AG10803 (cell line): ENCODE measurements at regions not wholly inside any gene's neighbourhood (a gene's known extent, or its start where the extent isn't known, plus 50 kb on each side); places are given as distances from the start of the nearest gene placed in this dataset.

Source experiments
- DNase-seq: peaks from one replicate; pipeline ENCODE4 v3.0.0; 2010; ENCODE audit warnings: low read depth
- H3K4me3 ChIP-seq: 2 replicates; pipeline ENCODE4 v1.5.1; 2011; ENCODE audit warnings: mild to moderate bottlenecking, low read length, control low read depth
- TF ChIP-seq, protein P1 (sequence below): conservative IDR thresholded peaks from 2 replicates; pipeline ENCODE4 v1.5.1; 2011; ENCODE audit warnings: mild to moderate bottlenecking, low read length, control low read depth, inconsistent platforms

DNA sequence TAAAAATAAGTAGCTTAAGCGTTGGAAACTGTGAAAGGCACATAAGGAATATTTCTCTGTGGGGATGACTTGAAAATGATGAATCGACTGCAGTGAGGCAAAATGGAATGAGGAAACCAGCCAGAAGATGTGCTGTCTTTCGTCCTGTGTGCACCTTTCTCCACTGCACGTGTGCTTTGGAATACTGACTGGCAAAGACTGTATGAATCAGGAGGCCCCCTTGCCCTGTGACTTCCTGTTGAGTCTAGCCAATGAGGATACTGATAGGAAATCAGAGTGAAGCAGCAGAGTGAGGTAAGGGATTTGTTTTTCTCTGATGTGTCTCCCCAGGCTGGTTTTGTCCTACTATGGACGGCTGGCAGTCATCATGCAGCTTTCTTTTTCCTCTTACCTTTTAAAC, 118.2 kb upstream of the ADGRL4 start:
- TF ChIP-seq, protein P1, sequence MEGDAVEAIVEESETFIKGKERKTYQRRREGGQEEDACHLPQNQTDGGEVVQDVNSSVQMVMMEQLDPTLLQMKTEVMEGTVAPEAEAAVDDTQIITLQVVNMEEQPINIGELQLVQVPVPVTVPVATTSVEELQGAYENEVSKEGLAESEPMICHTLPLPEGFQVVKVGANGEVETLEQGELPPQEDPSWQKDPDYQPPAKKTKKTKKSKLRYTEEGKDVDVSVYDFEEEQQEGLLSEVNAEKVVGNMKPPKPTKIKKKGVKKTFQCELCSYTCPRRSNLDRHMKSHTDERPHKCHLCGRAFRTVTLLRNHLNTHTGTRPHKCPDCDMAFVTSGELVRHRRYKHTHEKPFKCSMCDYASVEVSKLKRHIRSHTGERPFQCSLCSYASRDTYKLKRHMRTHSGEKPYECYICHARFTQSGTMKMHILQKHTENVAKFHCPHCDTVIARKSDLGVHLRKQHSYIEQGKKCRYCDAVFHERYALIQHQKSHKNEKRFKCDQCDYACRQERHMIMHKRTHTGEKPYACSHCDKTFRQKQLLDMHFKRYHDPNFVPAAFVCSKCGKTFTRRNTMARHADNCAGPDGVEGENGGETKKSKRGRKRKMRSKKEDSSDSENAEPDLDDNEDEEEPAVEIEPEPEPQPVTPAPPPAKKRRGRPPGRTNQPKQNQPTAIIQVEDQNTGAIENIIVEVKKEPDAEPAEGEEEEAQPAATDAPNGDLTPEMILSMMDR = no peak
- DNase-seq = no peak
- no peak overlapping the region for H3K4me3 ChIP-seq

DNA sequence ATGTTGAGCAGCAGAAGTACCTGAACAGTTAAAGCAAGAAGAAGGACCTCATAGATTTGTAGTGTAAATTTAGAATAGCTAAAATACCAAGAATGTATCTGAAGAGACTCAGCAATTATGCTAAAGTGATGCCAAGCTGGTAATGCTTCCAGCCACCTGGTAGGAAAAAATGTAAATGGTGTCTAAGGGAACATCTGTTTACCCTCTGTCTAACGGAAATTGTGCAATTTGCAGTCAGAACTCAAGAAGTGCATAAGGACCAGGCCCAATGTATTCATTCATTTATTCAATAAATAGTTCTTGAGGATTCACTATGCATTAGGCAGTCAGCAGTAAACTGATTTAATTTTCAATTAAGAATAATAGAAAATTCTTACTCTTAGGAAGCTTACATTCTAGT, 116.0 kb upstream of the ADGRL4 start:
- DNase-seq = peak; percentile 61
- TF ChIP-seq, protein P1 = no peak

DNA sequence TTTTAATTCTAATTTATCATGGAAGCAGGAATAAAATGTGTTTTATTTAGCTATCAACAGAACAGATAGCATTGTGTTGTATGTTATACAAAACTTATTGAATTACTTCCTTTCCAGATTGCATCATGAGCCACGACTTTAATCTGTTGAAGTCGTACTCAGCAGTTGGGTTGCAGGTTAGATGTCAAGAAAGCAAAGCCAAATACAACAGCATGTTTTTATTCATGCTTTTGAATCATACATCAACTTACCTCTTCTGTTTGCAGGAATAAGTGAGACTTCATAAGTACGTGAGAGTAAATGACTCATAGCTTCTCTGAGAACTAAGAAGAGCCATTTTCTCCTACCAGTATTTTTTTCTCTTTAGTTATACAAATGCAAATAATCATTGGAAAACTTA, 110.8 kb upstream of the ADGRL4 start:
- no peak for DNase-seq
- TF ChIP-seq, protein P1 = no peak
- no peak overlapping the region for H3K4me3 ChIP-seq

More for the DNA sequence above, 116.0 kb upstream of the ADGRL4 start:
- no peak overlapping the region for H3K4me3 ChIP-seq

DNA sequence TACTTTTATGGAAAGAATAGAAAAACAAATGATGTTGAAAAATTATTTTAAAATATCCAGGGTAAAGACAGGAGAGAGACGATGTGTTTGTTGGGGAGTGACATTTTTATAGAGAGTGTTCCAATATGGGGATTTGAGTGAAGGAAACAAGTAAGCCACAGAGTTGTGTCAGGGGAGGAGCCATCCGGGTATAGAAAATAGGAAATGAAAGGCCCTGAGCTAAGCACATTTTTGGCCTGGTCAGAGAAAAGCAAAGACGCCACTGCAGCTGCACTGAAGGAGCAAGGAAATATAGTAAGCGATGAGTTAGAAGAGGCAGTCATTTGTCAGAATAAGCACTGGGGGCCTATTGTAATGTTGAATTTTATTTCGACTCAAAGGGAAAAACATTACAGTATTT, 107.3 kb upstream of the ADGRL4 start:
- DNase-seq = no peak
- TF ChIP-seq, protein P1 = no peak

GRCh38 chr1:79110749-79111148, 104.2 kb upstream of the ADGRL4 start:
- TF ChIP-seq, protein P1 = no peak
- DNase-seq = no peak
- H3K4me3 ChIP-seq = no peak overlapping the region

More for the DNA sequence above, 107.3 kb upstream of the ADGRL4 start:
- H3K4me3 ChIP-seq = no peak overlapping the region

DNA sequence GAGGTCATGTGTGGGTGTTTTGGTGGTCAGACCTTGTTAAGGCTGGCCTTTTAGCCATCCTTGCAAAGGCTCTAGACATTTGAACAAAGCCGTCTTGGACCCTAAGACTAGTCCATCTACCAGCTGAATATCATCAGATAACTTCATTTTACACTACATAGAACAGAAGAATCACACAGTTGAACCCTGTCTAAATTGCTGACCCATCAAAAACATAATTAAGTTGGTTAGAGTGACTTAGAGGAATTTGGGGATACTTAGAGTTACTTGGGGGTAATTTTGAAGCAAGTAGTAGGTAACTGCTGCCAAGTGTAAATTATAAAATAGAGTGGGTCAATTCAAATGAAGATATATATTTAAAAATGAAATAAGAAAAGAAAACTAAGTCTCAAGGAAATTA, 102.9 kb upstream of the ADGRL4 start:
- H3K4me3 ChIP-seq = no peak overlapping the region
- TF ChIP-seq, protein P1 = no peak
- no peak for DNase-seq

GRCh38 chr1:79105500-79105899, 99.0 kb upstream of the ADGRL4 start:
- H3K4me3 ChIP-seq = no peak overlapping the region
- peak; percentile 44 for DNase-seq
- TF ChIP-seq, protein P1 = no peak
